Activated B cell treated with CpG ODN at 0.5 μM for 24 hours (primary cell): ENCODE measurements at regions not wholly inside any gene's neighbourhood (a gene's known extent, or its start where the extent isn't known, plus 50 kb on each side); places are given as distances from the start of the nearest gene placed in this dataset.
"Not testable (repeated sequence)": the region's sequence is repeated elsewhere in the genome, so short reads cannot be mapped to it uniquely, and the experiment has no call there.

ENCODE experiments used
- ATAC-seq: fragments of 200-7000 bp; cut with Tn5 transposase; one replicate; pipeline ENCODE4 v1.10.0; 2021; ENCODE audit warnings: low read depth, mild to moderate bottlenecking, moderate library complexity
- CTCF ChIA-PET: fragments of 350-600 bp; sonication (Branson Sonifier 250); formaldehyde crosslinking; loops from one replicate; lab custom pipeline; 2021; ENCODE audit warnings: antibody characterized with exemption; lab: Charles Lee
- POLR2A ChIA-PET: fragments of 350-600 bp; sonication (Branson Sonifier 250); formaldehyde crosslinking; loops from one replicate; lab custom pipeline; 2021; ENCODE audit warnings: antibody characterized with exemption; lab: Charles Lee
- DNase-seq: peaks from one replicate; pipeline ENCODE4 v3.0.0; 2022
- H3K27ac Mint-ChIP-seq: one replicate; pipeline ENCODE4 v1.8.0; 2020; ENCODE audit warnings: mixed read lengths
- H3K27me3 Mint-ChIP-seq: one replicate; pipeline ENCODE4 v1.8.0; 2021; ENCODE audit warnings: mixed read lengths
- H3K36me3 Mint-ChIP-seq: one replicate; pipeline ENCODE4 v1.8.0; 2021; ENCODE audit warnings: low read depth, mixed read lengths
- H3K4me1 Mint-ChIP-seq: one replicate; pipeline ENCODE4 v1.8.0; 2021; ENCODE audit warnings: mixed read lengths
- H3K4me3 Mint-ChIP-seq: one replicate; pipeline ENCODE4 v1.8.0; 2020; ENCODE audit warnings: mild to moderate bottlenecking, mixed read lengths
- H3K9me3 Mint-ChIP-seq: one replicate; pipeline ENCODE4 v1.8.0; 2020; ENCODE audit warnings: mixed read lengths
- intact Hi-C: fragments of 100-400 bp; cut with micrococcal nuclease; formaldehyde crosslinking; loops from one replicate; pipeline ENCODE4 v1.15.1; 2024
- TF ChIP-seq, protein P1 (sequence below): fragments of 200-600 bp; IDR thresholded peaks from one replicate; pipeline ENCODE4 v1.8.0; 2022; ENCODE audit warnings: antibody characterized with exemption, mild to moderate bottlenecking

DNA sequence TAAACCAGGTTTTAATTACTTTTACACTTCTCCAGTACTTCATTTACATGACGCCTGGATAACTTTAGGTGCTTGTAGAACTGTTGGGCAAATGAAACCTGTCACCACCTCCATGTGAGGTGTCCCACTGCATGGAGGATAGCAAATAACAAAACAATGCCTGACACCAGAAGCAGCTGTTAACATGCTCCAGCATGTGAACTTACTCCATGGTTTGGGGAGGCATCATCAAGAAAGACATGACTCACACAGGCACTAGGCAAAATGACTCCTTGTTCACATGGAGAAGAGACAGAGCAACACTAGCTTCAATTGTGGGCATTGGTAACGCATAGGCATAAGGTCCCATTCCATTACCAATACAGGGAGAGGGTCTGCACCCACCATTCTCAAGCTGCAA lies 198.1 kb upstream of the F9 start:
- no peak overlapping the region for H3K27ac Mint-ChIP-seq
- H3K36me3 Mint-ChIP-seq, result no peaks in the 10 kb centered on the region
- no peak for ATAC-seq
- DNase-seq, result no peak
- H3K4me1 Mint-ChIP-seq, result no peaks in the 10 kb centered on the region
- TF ChIP-seq, protein P1, sequence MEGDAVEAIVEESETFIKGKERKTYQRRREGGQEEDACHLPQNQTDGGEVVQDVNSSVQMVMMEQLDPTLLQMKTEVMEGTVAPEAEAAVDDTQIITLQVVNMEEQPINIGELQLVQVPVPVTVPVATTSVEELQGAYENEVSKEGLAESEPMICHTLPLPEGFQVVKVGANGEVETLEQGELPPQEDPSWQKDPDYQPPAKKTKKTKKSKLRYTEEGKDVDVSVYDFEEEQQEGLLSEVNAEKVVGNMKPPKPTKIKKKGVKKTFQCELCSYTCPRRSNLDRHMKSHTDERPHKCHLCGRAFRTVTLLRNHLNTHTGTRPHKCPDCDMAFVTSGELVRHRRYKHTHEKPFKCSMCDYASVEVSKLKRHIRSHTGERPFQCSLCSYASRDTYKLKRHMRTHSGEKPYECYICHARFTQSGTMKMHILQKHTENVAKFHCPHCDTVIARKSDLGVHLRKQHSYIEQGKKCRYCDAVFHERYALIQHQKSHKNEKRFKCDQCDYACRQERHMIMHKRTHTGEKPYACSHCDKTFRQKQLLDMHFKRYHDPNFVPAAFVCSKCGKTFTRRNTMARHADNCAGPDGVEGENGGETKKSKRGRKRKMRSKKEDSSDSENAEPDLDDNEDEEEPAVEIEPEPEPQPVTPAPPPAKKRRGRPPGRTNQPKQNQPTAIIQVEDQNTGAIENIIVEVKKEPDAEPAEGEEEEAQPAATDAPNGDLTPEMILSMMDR, result no peak
- ChIA-PET CTCF (no interaction called here), POLR2A (no interaction called here)
- H3K9me3 Mint-ChIP-seq, result no peaks in the 10 kb centered on the region
- no peaks in the 10 kb centered on the region for H3K27me3 Mint-ChIP-seq
- intact Hi-C loops, result no loop called here
- no peak overlapping the region for H3K4me3 Mint-ChIP-seq

DNA sequence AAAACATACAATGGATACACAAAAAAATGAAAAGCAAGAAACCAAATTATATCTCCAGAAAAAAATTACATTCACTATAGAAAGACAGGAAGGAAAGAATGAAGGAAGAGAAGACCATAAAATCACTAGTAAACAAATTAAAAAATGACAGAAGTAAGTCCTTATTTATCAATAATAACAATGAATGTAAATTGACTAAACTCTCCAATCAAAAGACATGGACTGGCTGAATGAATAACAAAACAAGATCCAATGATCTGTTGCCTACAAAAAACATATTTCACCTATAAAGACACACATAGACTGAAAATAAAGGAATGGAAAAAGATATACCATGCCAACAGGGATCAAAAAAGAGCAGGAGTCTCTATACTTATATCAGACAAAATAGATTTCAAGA lies 203.2 kb upstream of the F9 start:
- Mint-ChIP-seq H3K4me1 (no peaks in the 10 kb centered on the region), H3K4me3 (no peak overlapping the region), H3K36me3 (no peaks in the 10 kb centered on the region), H3K27me3 (no peaks in the 10 kb centered on the region), H3K27ac (no peak overlapping the region), H3K9me3 (no peaks in the 10 kb centered on the region)
- DNase-seq (no peak), ATAC-seq (no peak)
- ChIA-PET POLR2A (no interaction called here), CTCF (no interaction called here)
- intact Hi-C loops, result no loop called here
- TF ChIP-seq, protein P1, result no peak

DNA sequence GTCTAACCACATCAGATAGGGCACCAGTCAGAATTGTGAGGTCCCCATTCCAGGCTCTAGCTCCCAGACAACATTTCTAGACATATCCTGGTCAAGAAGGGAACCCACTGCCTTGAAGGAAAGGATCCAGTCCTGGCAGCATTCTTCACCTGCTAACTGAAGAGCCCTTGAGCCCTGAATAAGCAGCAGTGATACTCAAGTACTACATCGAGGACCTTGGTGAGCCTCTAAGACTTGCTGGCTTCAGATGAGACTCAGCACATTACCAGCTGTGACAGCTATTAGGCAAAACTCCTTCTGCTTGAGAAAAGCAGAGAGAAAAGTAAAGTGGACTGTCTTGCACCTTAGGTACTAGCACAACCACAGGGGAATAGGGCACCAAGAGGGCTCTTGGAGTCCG lies 205.8 kb upstream of the F9 start:
- ChIA-PET POLR2A (no interaction called here), CTCF (no interaction called here)
- DNase-seq, result no peak
- no peak overlapping the region for H3K4me3 Mint-ChIP-seq
- ATAC-seq, result no peak
- no peaks in the 10 kb centered on the region for H3K36me3 Mint-ChIP-seq
- H3K27me3 Mint-ChIP-seq, result no peaks in the 10 kb centered on the region
- TF ChIP-seq, protein P1, result no peak
- H3K9me3 Mint-ChIP-seq, result no peaks in the 10 kb centered on the region
- no peak overlapping the region for H3K27ac Mint-ChIP-seq
- intact Hi-C loops, result no loop called here
- H3K4me1 Mint-ChIP-seq, result no peaks in the 10 kb centered on the region

DNA sequence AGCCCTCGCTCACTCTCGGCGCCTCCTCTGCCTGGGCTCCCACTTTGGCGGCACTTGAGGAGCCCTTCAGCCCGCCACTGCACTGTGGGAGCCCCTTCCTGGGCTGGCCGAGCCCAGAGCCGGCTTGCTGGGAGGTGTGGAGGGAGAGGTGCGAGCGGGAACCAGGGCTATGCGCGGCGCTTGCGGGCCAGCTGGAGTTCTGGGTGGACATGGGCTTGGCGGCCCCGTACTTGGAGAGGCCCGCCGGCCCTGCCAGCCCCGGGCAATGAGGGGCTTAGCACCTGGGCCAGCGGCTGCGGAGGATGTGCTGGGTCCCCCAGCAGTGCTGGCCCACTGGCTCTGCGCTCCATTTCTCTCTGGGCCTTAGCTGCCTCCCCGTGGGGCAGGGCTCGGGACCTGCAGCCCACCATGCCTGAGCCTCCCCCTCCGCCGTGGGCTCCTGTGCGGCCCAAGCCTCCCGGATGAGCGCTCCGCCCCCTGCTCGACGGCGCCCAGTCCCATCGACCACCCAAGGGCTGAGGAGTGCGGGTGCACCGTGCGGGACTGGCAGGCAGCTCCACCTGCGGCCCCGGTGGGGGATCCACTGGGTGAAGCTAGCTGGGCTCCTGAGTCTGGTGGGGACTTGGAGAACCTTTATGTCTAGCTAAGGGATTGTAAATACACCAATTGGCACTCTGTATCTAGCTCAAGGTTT lies 209.7 kb upstream of the F9 start:
- H3K9me3 Mint-ChIP-seq, H3K4me1 Mint-ChIP-seq, H3K27me3 Mint-ChIP-seq, POLR2A ChIA-PET, H3K36me3 Mint-ChIP-seq, H3K27ac Mint-ChIP-seq, DNase-seq, H3K4me3 Mint-ChIP-seq, CTCF ChIA-PET, intact Hi-C loops, ATAC-seq: not testable (repeated sequence)

DNA sequence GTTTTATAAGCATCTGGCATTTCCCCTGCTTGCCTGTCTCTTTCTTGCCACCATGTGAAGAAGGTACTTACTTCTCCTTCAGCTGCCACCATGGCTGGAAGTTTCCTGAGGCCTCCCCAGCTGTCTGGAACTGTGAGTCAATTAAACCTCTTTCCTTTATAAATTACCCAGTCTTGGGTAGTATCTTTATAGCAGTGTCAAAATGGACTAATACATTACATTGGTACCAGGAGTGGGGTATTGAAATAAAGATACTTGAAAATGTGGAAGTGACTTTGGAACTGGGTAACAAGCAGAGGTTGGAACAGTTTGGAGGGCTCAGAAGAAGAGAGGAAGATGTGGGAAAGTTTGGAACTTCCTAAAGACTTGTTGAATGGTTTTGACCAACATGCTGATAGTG lies 223.9 kb upstream of the F9 start:
- POLR2A ChIA-PET, ATAC-seq, H3K36me3 Mint-ChIP-seq, intact Hi-C loops, H3K4me1 Mint-ChIP-seq, H3K27me3 Mint-ChIP-seq, DNase-seq, CTCF ChIA-PET, H3K4me3 Mint-ChIP-seq, H3K27ac Mint-ChIP-seq: not testable (repeated sequence)
- peaks cover 10% of the 10 kb centered on the region for H3K9me3 Mint-ChIP-seq

DNA sequence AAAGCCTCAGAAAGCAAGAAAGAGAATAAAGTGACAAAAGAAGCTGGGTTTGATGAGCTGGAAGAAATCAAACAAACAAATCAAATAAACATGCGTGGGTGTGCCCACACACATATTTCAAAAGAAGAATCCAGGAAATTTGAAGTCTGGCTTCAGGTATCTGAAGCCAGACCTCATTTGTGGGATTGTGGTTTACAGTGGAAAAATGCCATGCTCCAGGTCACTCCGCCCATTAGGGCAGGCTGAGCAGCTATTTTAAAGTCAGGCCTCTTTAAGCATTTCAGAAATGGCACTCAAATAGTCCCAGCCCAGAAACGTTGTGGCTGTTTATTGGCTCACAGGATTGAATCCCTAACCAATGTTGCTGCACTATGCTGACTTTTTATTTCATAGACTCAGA lies 226.1 kb upstream of the F9 start:
- intact Hi-C loops, result no loop called here
- Mint-ChIP-seq H3K27me3 (no peaks in the 10 kb centered on the region), H3K27ac (no peak overlapping the region), H3K4me3 (no peak overlapping the region), H3K36me3 (no peaks in the 10 kb centered on the region), H3K4me1 (no peaks in the 10 kb centered on the region), H3K9me3 (peaks cover 10% of the 10 kb centered on the region)
- ATAC-seq (no peak), DNase-seq (no peak)
- TF ChIP-seq, protein P1, result no peak
- CTCF ChIA-PET, result no interaction called here
- POLR2A ChIA-PET, result no interaction called here
